ENCODE measurements at regions not wholly inside any gene's neighbourhood (a gene's known extent, or its start where the extent isn't known, plus 50 kb on each side); places are given as distances from the start of the nearest gene placed in this dataset.
"Not testable (repeated sequence)": the region's sequence is repeated elsewhere in the genome, so short reads cannot be mapped to it uniquely, and the experiment has no call there.

DNA sequence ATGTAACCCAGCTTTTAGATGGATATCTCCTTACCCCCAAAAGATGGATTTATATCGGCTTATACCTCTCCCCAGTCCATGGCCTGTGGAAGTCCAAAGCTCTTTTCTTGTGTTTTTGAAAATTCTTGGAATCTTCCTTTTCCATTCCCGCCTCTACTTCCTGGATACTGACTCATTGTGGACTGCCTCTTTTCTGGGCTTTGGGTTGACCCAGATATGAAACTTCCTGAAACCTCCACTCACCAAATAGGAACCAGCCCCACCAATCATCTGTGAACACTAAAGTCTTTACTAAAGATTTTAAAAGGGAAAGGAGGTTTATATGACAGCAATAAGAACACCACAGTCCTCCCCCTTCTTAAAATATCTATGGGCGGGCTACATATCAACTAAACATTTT is 163.4 kb upstream of the SYN3 start:
- DNase-seq (ENCODE audit: low spot score), result no peak

DNA sequence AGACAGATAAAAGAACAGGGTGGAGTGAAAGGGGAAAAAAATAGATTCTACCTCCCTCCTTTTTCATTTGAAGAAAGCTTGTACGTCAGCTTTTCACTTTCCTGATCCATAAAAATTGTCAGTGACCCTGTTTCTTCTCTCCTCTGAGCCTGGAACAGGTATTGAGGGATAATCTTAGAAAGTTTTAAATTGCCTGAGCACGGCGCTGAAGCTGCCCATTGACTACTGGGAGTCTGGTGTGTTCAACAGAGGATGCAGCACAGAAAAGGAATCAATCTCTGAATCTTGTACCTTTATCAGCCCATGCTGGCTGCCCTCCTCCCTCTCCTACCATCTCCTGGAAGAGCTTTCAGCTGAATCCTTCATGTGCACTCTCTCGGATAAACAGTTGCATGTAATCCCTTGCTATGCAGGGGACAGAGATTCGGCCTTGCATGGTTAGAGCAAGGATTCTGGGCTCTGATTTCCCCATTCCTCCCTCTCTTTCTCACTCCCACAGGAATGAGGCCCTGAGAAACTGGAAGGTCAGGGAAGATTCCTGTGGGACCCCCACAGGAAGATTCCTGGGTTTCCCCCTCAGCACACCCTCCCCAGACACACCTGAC is 162.4 kb upstream of the SYN3 start:
- no peak for DNase-seq (ENCODE audit: low spot score)

GRCh38 chr22:33219648-33220384 is 161.6 kb upstream of the SYN3 start:
- DNase-seq (ENCODE audit: low spot score), result no peak

GRCh38 chr22:33213383-33214075 is 155.3 kb upstream of the SYN3 start:
- DNase-seq (ENCODE audit: low spot score), result no peak

DNA sequence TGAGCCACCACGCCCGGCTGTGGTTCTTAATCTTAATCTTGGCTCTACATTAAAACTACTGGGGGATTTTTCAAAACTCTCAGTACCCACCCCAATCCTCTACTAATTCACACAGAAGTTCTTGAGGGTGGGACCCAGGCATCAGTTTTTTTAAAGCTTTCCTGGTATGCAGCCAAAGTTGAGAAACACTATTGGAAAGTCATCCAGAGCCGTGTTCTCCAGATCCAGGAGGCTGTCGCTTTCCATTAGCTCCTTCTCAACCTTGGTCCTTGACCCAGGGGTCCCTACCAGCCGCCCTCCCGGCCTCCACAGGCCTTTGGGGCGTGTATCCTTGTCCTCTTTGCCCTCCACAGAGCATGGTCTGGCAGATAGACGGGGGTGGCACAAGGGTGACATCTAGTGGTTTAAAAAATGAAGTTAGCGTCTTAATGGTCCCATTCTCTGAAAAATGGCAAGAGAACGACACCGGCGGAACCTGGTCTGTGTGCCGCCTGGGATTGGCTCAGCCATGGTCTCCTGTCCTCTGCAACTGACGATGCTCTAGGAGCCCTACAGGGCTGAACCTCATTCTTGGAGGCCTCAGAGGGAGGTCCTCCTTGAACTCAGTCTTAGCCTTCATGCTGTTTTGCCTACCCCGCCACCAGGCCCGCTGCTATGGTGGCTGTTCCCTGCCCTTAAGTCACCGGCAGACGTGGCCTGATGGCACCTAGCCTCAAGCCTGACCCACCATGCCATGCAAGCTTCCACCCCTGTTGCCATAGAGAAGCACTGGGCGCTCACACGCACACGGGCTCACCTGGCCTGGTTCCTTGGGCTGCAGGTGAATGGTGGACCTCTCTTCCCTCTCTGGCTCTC is 152.0 kb upstream of the SYN3 start:
- peak; percentile 18 for DNase-seq (ENCODE audit: low spot score)

- DNase-seq (ENCODE audit: low spot score), result no peak
Measured at GRCh38 chr22:33204408-33204807, 146.2 kb upstream of the SYN3 start.

DNA sequence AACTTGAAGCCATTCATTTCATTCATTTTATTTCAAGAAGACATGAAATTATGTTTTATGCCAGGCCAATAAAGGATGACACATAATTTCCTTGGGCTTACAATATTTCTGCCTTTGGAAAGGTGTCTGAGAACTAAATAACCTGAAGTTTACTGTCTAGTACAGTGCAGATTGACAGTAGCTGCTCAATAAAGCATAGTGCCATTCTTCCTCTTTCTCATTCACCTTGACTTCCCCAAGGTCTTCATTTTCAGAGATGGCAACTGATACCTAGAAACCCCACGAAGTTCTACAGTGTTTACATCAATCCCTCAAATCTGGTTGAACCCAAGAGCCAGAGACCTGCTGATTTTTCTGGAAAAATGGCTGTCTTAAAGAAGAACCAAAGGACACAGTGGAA is 144.3 kb upstream of the SYN3 start:
- no peak for DNase-seq (ENCODE audit: low spot score)

DNA sequence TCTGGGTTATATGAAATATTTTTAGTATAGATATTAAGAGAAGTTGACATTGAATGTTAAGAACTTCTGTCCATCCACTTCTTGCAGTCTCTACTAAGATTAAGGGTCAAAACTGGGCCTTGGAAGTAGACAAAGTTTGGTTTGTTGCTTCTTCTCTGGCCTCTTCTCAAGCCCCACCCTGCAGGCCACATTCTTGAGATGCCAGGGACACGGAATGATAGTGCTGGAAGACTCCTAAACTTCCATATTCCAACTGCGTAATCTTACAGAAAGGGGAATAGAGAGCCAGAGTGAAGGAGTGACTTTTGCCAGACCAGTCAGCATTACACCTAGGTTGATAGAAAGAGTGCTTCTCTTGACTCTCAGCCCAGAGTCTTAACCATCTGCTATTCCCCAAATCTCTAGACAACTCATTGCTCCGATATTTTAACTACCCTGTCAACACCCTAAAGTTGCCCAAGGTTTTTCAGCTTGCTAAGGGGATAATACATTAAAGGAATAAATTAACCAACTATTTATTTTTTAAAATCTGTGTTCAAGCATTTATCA is 136.4 kb upstream of the SYN3 start:
- DNase-seq (ENCODE audit: low spot score), result no peak

- DNase-seq (ENCODE audit: low spot score), result no peak
Measured at GRCh38 chr22:33192156-33192555, 134.0 kb upstream of the SYN3 start.

DNA sequence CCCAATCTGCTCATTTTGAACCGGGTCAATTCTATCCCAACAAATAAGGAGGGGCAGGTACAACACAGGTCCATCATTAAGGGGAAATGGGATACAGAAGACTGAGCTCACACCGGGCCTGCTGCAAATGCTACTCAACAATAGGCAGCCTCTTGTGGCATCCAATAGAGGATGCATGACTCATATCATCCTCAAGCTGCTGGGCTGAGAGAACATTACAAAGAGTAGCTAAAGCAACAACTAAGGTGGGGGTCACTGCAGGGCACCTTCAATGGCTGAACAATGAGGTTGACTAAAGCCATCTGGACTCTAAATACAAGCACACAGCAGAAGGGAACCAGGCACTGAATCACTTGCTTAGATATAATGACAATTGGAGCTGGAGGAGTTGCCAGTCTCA is 130.1 kb upstream of the SYN3 start:
- DNase-seq (ENCODE audit: low spot score), result no peak

DNA sequence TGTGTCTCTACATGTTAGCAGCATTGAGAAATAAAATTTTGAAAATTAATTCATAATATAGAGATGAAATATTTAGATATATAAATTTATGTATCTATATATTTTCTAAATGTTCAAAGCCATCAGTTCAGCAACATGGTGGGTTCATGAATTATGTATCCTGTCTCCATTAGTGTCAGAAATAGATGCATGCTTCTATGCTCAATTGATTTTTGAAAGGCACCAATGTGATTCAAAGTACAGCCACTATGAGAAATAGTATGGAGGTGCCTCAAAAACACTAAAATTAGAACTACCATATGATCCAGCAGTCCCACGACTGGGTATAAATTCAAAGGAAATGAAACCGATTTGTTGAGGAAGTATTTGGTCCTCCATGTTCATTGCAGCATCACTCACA is 128.6 kb upstream of the SYN3 start:
- DNase-seq (ENCODE audit: low spot score), result no peak

DNA sequence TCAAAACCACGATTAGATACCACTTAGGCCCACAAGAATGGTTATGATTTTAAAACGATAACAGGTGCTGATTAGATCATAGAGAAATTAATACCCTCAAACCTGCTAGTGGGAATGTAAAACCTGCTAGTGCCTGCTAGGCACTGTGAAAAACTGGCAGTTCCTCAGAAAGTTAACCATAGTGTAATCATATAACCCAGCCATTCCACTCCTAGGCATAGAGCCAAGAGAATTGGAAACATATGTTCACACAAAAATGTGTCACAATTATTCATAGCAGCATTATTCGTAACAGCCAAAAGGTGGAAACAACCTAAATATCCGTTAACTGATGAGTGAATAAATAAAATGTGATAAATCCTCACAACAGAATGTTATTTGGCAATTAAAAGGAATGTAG is 122.2 kb upstream of the SYN3 start:
- peak; percentile 48 for DNase-seq (ENCODE audit: low spot score)

DNA sequence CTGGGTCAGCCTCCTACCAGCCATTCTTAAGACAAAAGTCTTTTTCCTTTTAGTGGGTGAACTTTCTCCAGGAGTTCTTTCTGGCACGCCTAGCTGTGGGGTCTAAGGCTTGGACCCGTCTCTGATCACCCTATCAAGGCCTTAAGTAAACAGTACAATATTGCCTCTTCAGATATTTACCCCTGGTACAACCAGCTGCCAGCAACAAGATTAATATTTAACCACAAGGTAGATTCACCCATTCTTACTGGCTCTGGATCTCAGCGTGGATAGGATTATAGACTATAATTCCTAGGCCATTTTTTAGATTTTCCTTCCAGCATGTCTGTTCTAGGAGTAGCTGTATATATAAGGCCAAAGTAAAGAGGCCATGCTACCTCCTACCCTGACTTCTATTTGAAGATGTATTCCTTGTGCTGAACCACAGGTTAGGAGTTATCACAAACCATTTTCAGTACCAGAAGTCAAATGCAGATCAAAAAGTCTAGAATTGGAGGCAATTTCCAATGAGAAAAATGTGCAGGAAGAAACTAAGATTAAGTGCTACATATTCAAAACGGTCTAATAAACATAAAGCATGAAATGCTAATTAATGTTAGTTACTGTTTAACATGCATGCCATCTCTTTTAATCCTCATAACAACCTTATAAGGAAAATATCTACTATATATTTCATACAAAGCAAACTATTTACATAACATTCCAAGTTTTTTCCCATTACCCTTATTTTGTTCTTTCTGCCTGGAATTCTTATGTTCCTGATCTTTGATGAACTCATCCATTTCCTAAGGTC is 110.0 kb upstream of the SYN3 start:
- DNase-seq (ENCODE audit: low spot score), result no peak

- no peak for DNase-seq (ENCODE audit: low spot score)
Measured at GRCh38 chr22:33166206-33166605, 108.0 kb upstream of the SYN3 start.

- no peak for DNase-seq (ENCODE audit: low spot score)
Measured at GRCh38 chr22:33163815-33164214, 105.6 kb upstream of the SYN3 start.

DNA sequence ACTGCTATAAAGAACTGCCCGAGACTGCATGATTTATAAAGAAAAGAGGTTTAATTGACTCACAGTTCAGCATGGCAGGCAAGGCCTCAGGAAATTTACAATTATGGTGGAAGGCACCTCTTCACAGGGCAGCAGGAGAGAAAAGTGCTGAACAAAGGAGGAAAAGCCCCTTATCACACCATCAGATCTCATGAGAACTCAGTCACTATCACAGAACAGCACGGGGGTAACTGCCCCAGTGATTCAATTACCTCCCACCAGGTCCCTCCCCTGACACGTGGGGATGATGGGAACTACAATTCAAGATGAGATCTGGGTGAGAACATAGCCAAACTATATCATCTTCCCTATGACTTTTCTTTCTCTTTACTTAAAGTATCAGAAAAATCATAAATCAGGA is 104.0 kb upstream of the SYN3 start:
- DNase-seq (ENCODE audit: low spot score), result no peak

GRCh38 chr22:33160525-33160924 is 102.3 kb upstream of the SYN3 start:
- DNase-seq (ENCODE audit: low spot score), result no peak

DNA sequence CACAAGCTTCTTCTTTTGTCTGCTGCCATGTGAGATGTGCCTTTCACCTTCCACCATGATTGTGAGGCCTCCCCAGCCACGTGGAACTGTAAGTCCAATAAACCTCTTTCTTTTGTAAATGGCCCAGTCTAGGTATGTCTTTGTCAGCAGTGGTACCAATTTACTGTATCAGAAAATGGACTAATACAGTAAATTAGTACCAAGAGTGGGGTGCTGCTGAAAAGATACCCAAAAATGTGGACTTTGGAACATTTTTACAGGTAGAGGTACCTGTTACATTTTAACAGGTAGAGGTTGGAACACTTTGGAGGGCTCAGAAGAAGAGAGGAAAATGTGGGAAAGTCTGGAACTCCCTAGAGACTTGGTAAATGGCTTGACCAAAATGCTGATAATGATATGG is 96.8 kb upstream of the SYN3 start:
- DNase-seq (ENCODE audit: low spot score), result not testable (repeated sequence)

GRCh38 chr22:33149611-33150010 is 91.4 kb upstream of the SYN3 start:
- no peak for DNase-seq (ENCODE audit: low spot score)

DNA sequence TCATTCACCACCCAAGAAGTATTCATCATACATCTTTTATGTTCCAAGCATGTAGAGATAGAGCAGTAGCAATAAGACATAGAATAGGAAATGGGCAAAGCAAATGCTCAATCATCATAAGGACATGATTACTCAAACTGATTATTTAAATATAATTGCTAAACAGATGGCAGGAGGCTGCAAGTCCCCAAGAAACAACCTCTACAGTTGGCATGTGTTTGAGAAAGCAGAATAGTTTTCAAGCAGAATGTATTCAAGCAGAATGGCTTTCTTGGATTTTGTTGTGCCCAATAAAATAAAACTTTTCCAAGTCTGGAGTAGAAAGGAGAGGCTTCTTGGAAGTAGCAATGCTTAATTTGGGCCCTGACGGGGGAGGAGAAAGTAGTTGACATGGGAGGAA is 86.5 kb upstream of the SYN3 start:
- no peak for DNase-seq (ENCODE audit: low spot score)

- no peak for DNase-seq (ENCODE audit: low spot score)
Measured at GRCh38 chr22:33142282-33143055, 84.3 kb upstream of the SYN3 start.
